Ureter (tissue), 1 donor: ENCODE measurements at regions not wholly inside any gene's neighbourhood (a gene's known extent, or its start where the extent isn't known, plus 50 kb on each side); places are given as distances from the start of the nearest gene placed in this dataset.
"Not testable (repeated sequence)": the region's sequence is repeated elsewhere in the genome, so short reads cannot be mapped to it uniquely, and the experiment has no call there.

Experiments
- DNase-seq: peaks from one replicate; pipeline ENCODE4 v3.0.0-alpha.2; 2020; ENCODE audit warnings: low spot score
- donor health status: DM: yes; HTN: yes; CAD: no.

DNA sequence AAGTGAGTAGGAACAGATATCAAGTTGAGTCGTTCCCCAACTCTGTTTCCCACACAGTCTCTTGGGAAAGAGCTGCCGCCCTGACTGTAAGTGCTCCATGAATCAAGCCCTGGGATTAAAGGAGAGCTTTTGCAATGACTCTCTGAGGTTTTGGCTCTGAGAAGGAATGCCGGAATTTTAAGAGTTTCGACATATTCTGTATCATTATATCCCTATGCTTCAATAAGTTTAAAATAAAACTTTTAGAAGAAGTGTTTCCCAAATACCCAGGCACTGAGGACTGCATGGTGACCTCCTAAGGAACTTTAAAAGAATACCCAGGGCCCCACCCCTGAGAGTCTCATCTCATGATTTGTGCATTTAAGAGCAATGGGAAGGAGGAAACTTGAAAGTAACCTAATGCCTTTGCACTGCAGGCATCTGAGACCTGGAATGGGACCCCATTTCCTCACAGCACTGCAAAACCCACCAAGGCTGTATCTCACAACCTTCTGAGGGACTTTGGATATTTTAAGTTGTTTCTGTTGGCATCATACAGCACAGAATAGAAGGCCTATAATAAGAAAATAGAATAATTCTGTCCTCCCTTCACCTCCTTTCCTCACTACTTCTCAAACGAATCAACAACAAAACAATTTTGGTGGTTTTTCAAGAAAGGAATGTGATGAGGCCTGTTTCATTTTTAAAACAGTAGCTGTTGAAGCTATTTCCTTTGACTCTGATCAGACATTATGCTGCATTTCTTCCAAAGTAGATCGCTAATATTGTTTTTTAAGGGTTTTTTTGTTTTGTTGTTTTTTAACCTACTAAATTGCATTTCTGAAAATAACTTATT, 121.2 kb downstream of the GASK1B start:
- DNase-seq, result peak; percentile 40

DNA sequence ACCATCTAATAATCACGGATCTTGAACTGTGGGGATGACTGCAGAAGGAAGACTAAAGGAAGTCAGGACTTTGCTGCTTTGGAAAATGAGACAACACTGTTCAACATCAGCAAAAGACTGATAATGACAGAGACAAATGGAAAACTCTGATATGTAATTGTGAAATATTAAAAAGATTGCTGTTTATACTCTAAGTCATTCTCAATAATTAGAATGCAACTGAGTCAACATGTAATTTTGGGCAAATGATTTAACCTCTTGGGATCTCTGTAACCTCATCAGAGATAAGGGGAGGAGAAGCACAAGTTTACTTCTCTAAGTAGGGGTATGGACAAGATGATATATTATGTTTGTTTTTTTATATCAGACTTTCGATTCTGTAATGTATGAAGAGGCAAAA, 121.9 kb downstream of the GASK1B start:
- no peak for DNase-seq

DNA sequence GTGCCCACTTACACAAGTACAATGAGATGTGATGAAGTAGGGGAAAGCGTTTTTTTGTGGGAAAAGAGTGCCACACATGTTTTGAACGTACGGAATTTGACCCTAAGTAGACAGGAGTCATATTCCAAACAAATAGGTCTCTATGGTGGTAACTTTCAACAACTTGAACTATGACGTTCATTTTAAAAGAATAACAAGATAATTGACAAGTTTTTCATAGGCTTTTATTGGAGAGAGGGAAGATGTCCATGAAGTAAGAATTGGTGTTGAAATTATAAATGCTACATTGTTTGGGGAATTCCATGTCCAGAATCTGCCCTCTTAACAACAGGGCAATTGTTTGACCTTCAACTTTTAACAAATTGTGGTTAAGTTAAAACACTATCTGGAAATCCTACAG, 126.5 kb downstream of the GASK1B start:
- no peak for DNase-seq

DNA sequence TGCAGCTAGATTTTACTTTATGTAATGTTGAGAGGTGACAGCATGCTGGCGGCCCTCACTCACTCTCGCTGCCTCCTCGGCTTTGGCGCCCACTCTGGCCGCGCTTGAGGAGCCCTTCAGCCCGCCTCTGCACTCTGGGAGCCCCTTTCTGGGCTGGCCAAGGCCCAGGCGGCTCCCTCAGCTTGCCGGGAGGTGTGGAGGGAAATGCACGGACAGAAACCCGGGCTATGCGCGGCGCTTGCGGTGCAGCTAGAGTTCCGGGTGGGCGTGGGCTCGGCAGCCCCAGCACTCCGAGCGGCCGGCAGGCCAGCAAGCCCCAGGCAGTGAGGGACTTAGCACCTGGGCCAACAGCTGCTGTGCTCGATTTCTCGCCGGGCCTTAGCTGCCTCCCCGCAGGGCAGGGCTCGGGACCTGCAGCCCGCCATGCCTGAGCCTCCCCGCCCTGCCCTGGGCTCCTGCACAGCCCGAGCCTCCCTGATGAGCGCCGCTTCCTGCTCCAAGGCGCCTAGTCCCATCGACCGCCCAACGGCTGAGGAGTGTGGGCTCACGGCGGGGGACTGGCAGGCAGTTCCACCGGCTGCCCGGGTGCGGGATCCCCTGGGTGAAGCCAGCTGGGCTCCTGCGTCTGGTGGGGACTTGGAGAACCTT, 128.7 kb downstream of the GASK1B start:
- no peak for DNase-seq

DNA sequence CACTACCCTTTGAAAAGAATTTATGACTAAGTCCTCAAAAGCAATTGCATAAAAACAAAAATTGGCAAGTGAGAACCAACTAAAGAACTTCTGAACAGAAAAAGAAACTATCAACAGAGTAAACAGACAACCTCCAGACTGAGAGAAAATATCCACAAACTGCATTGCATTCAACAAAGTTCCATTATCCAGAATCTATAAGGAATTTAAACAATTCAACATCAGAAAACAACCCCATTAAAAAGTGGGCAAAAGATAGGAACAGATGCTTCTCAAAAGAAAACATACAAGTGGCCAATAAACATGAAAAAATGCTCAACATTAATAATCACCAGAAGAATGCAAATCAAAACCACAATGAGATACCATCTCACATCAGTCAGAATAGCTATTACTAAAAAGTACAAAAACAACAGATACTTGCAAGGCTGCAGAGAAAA, 130.2 kb downstream of the GASK1B start:
- no peak for DNase-seq

DNA sequence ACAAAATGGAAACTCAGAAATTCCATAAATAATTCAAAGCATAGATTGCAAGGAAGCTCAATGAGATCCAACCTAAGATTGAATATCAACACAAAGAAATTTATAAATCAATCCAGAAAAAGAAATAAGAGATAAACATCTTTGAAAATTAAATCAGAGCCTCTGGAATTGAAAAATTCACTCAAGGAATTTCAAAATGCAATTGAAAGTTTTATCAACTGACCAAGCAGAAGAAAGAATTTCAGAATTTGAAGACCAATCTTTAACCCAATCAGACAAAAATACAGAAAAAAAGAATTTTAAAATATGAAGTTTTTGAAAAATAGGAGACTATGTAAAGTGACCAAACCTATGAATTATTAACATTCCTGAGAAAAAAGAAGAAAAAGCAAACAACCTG, 134.1 kb downstream of the GASK1B start:
- no peak for DNase-seq

DNA sequence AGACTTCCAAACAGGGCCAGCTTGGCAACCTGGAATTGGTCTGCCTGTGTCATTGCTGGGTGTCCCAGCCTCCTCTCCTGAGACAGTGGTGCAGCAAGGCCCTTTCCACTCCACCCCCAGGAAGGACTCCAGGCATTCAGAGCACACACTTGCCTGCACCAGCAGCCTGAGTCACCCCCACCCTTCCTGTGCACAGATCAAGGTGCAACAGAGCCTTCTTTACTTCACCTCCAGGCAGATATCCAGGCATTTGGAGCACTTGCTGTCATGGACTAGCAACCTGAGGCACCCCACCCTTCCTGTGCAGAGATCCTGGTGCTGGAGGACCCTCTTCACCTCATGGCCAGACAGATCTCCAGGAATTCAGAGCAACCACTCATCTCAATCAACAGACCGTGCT, 135.8 kb downstream of the GASK1B start:
- no peak for DNase-seq

DNA sequence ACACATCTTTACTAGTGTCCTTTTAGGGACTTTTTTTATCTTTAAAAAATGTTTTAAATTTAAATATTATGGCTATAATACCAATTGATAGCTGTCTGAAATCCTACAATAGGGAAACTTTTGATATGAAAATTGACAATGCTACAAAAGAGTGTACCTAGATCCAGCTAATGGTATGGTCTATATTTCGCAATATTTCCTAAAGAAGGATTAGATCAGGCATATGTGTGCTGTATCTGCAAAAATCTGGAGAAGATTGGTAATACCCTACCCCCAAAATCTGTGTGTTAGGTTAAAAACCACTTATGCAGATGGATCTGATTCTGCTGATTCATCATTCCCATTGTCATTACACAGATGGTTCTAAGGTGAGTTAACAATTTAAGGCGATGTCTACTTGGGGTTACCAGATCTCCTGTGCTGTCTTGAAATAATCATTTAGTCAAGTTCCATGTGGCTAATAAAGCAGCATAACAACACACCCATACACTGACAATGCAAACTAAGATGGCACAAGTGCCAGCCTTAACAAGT, 137.1 kb downstream of the GASK1B start:
- no peak for DNase-seq

DNA sequence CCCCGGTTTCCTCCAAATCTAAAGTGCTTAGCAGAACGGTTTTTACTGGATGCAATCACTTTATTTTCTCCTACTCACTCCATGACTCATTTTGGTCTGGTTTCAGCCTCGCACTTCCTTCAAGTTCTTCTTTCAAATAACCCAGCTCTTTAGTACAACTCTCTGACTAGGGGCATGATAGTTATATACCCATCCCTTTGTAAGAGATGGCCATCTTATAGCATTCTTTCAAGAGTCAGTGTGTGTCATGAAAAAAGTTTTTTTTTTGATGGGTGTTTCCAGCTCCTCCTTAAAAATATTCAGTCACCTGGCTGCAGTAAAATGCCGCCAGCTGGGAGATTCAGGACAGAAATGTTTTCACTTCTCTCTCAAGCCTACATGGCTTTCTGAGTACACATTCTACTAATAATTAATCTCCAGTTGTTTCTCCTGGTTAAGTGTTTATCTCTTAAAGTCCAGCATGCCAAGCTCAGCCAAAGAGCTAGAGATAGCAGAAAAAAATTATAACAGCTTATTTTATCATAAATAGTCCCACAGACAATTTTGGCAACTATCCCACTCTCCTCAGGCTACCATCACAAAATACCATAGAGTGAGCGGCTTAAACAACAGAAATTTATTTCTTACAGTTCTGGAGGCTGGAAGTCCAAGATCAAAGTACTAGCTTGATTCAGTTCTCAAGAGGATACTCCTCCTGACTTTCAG, 139.3 kb downstream of the GASK1B start:
- DNase-seq, result no peak

DNA sequence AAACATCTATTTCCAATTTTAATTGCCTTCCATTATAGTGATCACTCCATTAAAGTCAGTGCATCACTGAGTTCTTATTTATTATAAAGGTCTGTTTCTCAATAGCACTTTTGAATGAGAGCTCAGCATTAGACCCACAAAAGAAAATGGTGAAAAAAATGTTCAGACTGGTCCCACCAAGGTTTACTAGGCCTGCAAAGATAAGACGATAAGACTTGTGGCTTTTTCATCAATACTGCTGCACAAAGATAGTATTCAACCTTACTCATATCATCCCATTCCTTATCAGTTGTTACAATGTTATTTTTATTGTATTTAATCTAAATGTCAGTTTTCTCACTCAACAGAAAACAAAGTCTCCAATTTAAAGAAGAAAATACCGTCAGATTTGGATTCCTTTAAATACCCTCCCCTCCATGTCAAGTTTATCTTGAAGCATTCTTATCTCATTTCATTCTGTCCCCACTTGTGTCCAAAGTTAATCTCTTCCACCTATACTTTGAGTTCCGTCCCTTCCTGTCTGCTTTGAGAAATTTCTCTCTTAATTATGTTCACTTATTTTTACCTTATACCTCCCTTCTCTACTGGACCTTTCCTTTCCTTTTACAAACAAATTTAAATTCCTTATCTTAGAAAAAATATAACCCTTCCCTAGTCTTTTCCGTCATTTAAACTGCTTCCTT, 140.0 kb downstream of the GASK1B start:
- DNase-seq, result no peak

DNA sequence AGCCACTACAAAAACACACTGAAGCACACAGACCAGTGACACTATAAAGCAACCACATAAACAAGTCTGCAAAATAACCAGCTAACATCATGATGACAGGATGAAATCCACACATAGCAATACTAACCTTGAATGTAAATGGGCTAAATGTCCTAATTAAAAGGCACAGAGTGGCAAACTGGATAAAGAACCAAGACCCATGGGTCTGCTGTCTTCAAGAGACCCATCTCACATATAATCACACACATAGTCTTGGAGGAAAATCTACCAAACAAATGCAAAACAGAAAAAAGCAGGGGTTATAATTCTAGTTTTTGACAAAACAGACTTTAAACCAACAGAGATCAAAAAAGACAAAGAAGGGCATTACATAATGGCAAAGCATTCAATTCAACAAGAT, 144.4 kb downstream of the GASK1B start:
- not testable (repeated sequence) for DNase-seq

DNA sequence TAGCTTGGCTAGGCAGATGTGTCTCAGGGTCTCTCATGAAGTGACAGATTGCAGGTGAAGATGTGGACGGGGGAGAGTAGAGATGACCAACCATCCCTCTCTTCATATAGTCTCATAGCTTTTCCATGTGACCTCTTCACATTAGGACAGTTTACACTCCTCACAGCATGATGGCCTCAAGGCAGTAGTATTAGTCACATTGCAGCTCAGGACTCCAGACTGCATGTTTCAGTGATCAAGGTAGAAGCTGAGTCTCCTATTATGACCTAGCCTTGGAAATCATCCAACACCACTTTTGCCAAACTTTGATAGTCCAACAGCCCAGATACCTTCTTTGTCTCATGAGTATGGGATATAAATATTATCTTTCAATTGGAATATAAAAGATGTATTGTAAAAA, 147.7 kb downstream of the GASK1B start:
- DNase-seq, result no peak

DNA sequence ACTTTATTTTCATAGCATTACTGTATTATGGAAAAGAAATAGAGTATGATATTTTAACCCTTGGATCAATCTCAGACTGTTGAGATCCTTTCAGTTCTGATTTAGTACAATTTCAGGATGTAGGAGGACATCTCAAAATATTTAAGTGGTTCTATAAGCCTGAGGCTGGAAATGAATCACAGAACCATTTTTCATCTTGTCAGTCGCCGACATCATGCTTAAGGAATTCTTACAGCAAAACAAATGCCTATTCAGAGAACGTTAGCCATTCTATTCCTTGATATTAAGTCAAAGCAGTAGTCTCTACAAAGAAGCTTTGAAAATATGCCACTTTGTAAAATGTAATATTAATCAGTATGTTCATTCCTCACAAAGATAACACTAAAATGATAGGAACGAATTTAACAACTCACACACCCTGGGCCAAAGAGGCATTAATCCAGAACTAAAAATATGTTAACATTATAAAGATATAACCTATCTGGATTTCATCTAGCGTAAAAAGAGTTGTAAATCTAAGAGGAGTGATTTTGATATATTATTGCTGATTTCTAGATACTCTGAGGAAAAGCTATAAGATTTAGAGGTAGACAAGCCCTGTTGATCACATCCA, 152.0 kb downstream of the GASK1B start:
- no peak for DNase-seq

DNA sequence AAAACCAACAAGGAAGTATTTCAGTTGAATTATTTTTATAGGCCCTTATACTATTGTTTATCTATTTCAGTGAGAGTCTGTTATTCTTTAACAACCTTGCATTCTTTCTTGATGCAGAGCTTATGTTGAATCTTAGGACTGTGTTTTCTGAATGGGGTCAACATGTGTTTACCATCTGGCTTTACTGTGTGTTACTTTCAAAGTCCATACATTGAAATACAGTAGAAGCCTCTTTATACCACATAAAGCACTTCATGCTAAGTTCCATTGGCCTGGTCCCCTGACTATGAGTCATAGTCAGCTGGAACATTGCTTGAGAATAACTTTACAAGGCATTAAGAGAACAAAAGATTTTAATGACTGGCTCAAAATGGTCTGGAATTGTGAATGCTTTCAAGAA, 152.6 kb downstream of the GASK1B start:
- no peak for DNase-seq

DNA sequence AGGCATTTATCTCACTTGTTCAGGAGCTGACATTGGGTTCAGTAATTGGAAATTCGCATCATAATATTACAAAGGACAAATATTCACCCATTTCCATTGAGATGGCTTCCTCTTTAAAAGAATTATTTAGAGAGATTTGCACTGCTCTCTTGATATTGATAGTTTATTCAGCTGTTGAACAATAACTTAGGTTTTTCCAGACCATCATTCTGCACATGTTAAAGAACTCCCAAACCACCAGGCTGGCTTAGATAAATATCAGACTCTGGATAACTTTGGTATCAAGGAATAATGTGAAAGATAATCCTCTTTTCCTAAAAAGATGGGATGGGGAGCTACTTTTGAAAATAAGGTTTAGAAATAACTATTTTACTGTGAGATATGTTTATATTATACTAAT, 154.0 kb downstream of the GASK1B start:
- DNase-seq, result no peak

DNA sequence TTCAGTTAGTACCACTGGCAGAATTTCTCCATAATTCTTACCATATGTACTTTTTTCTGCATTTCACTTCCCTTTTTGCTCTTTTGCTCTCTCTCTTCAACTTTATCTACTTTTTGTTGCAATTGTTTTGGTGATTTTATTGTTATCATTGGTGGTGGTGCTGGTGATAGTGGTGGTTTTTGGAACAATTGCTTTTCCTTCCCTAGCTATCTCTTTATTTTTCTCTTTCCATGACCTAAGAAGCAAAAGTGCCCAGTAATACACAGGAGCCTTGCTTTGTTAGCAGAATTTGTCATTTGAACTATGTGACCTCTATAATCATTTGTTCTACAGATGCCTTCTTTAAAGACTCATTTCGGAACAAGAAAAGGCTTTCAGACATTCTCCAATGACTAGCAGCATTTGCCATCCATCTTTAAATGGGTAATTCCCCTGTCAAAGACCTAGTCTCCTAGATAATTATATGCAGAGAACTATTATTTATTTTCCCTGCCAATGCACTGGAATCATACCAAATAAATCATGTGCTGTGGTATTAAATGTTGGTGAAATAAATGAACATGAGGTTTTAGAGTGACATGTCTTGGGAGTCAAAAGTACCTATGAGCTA, 154.5 kb downstream of the GASK1B start:
- DNase-seq, result no peak

DNA sequence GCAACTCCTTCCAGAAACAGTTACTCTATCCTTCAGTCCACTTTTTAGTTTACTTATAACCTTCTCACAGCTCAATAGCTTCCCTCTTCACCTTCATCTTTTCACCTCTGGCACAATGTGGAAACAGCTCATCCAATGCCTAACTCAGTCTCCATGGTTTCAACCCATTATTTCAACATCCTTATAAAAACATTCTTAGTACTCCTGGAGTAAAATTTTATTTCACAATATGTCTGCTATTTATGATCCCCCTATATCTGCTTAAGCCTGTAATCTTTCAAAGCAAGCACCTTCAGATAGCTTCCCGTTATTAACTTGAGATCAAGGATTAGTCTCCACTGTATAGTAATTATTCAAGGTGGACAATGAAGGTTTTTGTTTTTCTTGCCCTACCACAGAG, 156.3 kb downstream of the GASK1B start:
- DNase-seq, result no peak

DNA sequence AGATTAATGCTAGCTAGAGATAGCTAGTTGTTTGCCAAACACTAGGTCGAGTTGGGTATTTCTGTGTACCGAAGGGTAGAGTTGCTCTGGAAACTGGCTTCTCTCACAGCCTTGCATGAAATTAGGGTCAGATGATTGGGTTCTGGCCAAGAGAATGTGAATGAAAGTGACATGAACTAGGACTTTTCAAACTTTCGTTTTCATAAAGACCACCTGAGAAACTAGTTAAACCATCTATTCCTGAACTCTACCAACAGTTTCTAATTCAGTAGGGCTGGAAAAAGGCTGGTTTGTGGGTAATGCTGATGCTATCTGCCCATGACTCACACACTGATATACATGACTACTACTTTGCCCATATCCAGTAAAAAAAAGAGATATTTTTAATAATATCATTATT, 157.6 kb downstream of the GASK1B start:
- no peak for DNase-seq

DNA sequence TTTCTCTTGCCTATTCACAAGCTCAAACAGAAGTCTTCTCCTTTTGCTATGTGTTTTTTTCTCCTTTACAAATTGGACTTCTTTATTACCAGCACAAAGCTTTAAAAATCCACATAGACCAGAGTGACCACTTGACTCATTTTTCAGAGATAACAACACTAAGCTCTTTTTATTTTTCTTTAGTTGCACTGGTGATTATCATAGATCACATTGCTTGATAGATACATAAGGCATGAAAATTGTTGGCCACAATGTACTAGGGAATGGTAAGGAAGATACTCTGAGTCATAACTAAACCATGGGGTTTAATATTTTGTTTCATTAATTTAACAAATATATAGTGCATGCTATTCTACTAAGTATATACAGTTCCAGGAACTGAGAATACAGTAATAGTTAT, 159.0 kb downstream of the GASK1B start:
- DNase-seq, result no peak

DNA sequence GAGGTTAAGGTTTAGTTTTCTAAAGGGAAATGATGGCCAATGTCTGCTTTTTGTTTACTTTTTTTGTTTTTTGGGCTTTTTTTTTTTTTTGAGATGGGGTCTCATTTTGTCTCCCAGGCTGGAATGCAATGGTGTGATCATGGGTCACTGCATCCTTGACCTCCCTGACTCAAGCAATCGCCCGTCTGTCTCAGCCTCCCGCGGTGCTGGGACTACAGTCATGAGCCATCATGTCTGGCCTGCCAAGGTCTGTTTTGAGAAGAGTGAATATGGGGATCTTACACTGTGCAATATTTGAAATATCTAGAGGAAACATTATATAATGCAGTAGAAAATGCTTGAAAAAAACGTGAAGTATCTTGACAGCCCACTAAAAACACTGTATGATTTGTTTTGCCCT, 162.5 kb downstream of the GASK1B start:
- DNase-seq, result no peak

DNA sequence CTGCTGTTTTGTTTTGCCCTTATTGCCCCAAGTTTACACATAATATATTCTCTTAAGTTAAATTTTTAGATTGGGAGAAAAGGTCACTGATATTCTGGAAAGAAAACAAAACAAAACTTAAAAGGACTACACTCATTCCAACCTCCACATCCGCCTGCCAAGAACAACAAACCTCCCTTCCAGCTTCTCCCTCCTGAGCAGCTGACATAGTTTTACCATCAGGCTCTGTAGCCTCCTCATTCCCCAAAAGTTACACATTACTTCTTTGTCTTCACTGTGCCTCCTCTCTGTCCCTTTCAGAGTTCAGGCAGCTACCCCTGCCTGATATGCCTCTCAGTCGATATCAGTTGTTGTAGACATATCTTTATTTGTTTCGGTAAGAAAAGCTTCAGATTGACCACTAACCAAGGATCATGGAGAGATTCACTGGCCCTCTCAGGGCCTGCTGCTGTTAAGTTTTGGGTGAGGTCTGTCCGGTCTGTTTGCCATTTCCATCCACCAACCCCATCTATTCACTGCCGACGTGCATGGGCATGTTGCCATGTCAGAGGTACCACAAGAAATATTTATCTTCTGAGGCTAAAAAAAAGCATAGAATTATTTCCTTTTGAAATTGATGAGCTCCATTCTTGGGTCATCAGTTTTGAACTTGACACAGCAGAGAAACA, 164.1 kb downstream of the GASK1B start:
- DNase-seq, result no peak
